KMS-11 (cell line): ENCODE measurements at regions not wholly inside any gene's neighbourhood (a gene's known extent, or its start where the extent isn't known, plus 50 kb on each side); places are given as distances from the start of the nearest gene placed in this dataset.

Source experiments
- H2AFZ ChIP-seq: fragments of 200-600 bp; sonication (generic); 2 replicates; pipeline ENCODE4 v1.6.1; 2016; ENCODE audit warnings: antibody characterized with exemption, mixed run types, low read depth
- H3K27ac ChIP-seq: fragments of 200-600 bp; sonication (generic); 2 replicates; pipeline ENCODE4 v1.6.1; 2016; ENCODE audit warnings: mild to moderate bottlenecking, mixed run types
- H3K27me3 ChIP-seq: fragments of 200-600 bp; sonication (generic); 2 replicates; pipeline ENCODE4 v1.6.1; 2017; ENCODE audit warnings: mild to moderate bottlenecking, low read depth, mixed run types, moderate library complexity; ENCODE audit not compliant: insufficient read depth
- H3K36me3 ChIP-seq: fragments of 200-600 bp; sonication (generic); 2 replicates; pipeline ENCODE4 v1.6.1; 2017; ENCODE audit warnings: mild to moderate bottlenecking, mixed run types; ENCODE audit not compliant: insufficient read depth
- H3K4me1 ChIP-seq: fragments of 200-600 bp; sonication (generic); 2 replicates; pipeline ENCODE4 v1.6.1; 2016; ENCODE audit warnings: mild to moderate bottlenecking, low read depth, mixed run types; ENCODE audit not compliant: poor library complexity, severe bottlenecking
- H3K4me2 ChIP-seq: fragments of 200-600 bp; sonication (generic); 2 replicates; pipeline ENCODE4 v1.7.0; 2016; ENCODE audit warnings: mild to moderate bottlenecking, mixed run types
- H3K4me3 ChIP-seq: fragments of 200-600 bp; sonication (generic); IDR thresholded peaks from 2 replicates; pipeline ENCODE4 v1.6.1; 2017; ENCODE audit warnings: low read depth, low read length, mixed read lengths; ENCODE audit not compliant: insufficient read depth
- H3K79me2 ChIP-seq: fragments of 200-600 bp; sonication (generic); 2 replicates; pipeline ENCODE4 v1.6.1; 2016; ENCODE audit warnings: low read depth, mixed run types; ENCODE audit not compliant: insufficient read depth
- H3K9ac ChIP-seq: fragments of 200-600 bp; sonication (generic); 2 replicates; pipeline ENCODE4 v1.6.1; 2016; ENCODE audit warnings: mild to moderate bottlenecking, mixed run types
- H4K20me1 ChIP-seq: fragments of 200-600 bp; sonication (generic); 2 replicates; pipeline ENCODE4 v1.6.1; 2016; ENCODE audit warnings: mild to moderate bottlenecking, mixed run types; ENCODE audit not compliant: insufficient read depth
- CTCF ChIP-seq: fragments of 200-600 bp; sonication (generic); conservative IDR thresholded peaks from 2 replicates; pipeline ENCODE4 v1.6.1; 2017; ENCODE audit warnings: low read depth, mild to moderate bottlenecking, antibody characterized with exemption, low read length, moderate library complexity, mixed read lengths

- H3K36me3 ChIP-seq = no peaks in the 10 kb centered on the region
- no peak for TF ChIP-seq CTCF
- H2AFZ ChIP-seq = no peak overlapping the region
- no peak overlapping the region for H3K4me2 ChIP-seq
- no peak overlapping the region for H3K9ac ChIP-seq
- no peaks in the 10 kb centered on the region for H3K79me2 ChIP-seq
- no peaks in the 10 kb centered on the region for H3K4me1 ChIP-seq
- H4K20me1 ChIP-seq = no peaks in the 10 kb centered on the region
- H3K27ac ChIP-seq = no peak overlapping the region
- H3K27me3 ChIP-seq = no peaks in the 10 kb centered on the region
- H3K4me3 ChIP-seq = no peak overlapping the region
Measured at GRCh38 chr1:192758492-192758891, 50.3 kb upstream of the RGS2 start.
